ENCODE measurements at regions not wholly inside any gene's neighbourhood (a gene's known extent, or its start where the extent isn't known, plus 50 kb on each side); places are given as distances from the start of the nearest gene placed in this dataset.
"Not testable (repeated sequence)": the region's sequence is repeated elsewhere in the genome, so short reads cannot be mapped to it uniquely, and the experiment has no call there.

GRCh38 chr9:65449886-65450610, 165.0 kb upstream of the FOXD4L5 start:
- not testable (repeated sequence) for DNase-seq

- DNase-seq = no peak
These were observed 164.4 kb upstream of the FOXD4L5 start for GRCh38 chr9:65449423-65449822.

GRCh38 chr9:65447146-65447545, 162.1 kb upstream of the FOXD4L5 start:
- DNase-seq = not testable (repeated sequence)

GRCh38 chr9:65445991-65446390, 161.0 kb upstream of the FOXD4L5 start:
- DNase-seq = not testable (repeated sequence)

GRCh38 chr9:65444943-65445342, 159.9 kb upstream of the FOXD4L5 start:
- DNase-seq = no peak

GRCh38 chr9:65442116-65442515, 157.1 kb upstream of the FOXD4L5 start:
- not testable (repeated sequence) for DNase-seq

- not testable (repeated sequence) for DNase-seq
These were observed 156.4 kb upstream of the FOXD4L5 start for GRCh38 chr9:65441324-65441920.

- DNase-seq = no peak
These were observed 152.7 kb upstream of the FOXD4L5 start for GRCh38 chr9:65437724-65438123.

GRCh38 chr9:65435464-65435863, 150.5 kb upstream of the FOXD4L5 start:
- no peak for DNase-seq

GRCh38 chr9:65432722-65433323, 147.8 kb upstream of the FOXD4L5 start:
- DNase-seq = no peak

GRCh38 chr9:65432051-65432450, 147.0 kb upstream of the FOXD4L5 start:
- no peak for DNase-seq

- DNase-seq = no peak
These were observed 145.2 kb upstream of the FOXD4L5 start for GRCh38 chr9:65430221-65430620.

GRCh38 chr9:65427361-65427760, 142.4 kb upstream of the FOXD4L5 start:
- not testable (repeated sequence) for DNase-seq

GRCh38 chr9:65426813-65427212, 141.8 kb upstream of the FOXD4L5 start:
- not testable (repeated sequence) for DNase-seq

- DNase-seq = no peak
These were observed 141.2 kb upstream of the FOXD4L5 start for GRCh38 chr9:65426231-65426630.

- DNase-seq = not testable (repeated sequence)
These were observed 140.2 kb upstream of the FOXD4L5 start for GRCh38 chr9:65425183-65425582.

- not testable (repeated sequence) for DNase-seq
These were observed 139.5 kb upstream of the FOXD4L5 start for GRCh38 chr9:65424437-65424984.

- not testable (repeated sequence) for DNase-seq
These were observed 138.9 kb upstream of the FOXD4L5 start for GRCh38 chr9:65423691-65424436.

GRCh38 chr9:65422966-65423690, 138.1 kb upstream of the FOXD4L5 start:
- DNase-seq = not testable (repeated sequence)

- DNase-seq = not testable (repeated sequence)
These were observed 136.5 kb upstream of the FOXD4L5 start for GRCh38 chr9:65421486-65421885.

GRCh38 chr9:65420771-65421170, 135.8 kb upstream of the FOXD4L5 start:
- DNase-seq = no peak

GRCh38 chr9:65418966-65419365, 134.0 kb upstream of the FOXD4L5 start:
- DNase-seq = not testable (repeated sequence)
